ENCODE measurements at regions not wholly inside any gene's neighbourhood (a gene's known extent, or its start where the extent isn't known, plus 50 kb on each side); places are given as distances from the start of the nearest gene placed in this dataset.

- no peak for TF ChIP-seq POLR2A (IDR thresholded peaks at IDR 0.05; ENCODE audit: low read depth, low read length)
- TF ChIP-seq CREB1 (IDR thresholded peaks at IDR 0.05; ENCODE audit: low read depth) = no peak
- no peak for TF ChIP-seq CTCF (IDR thresholded peaks at IDR 0.05 in 2 of 3, conservative IDR thresholded peaks at IDR 0.05 in 1 of 3; ENCODE audit: control insufficient read depth in 2 of 3, extremely low read depth in 1 of 3, insufficient read depth in 1 of 3, low read depth in 3 of 3, low read length in 3 of 3)
- TF ChIP-seq FOXM1 (IDR thresholded peaks at IDR 0.05; ENCODE audit: low read depth, low read length) = no peak
- no peak for TF ChIP-seq POLR2AphosphoS5 (IDR thresholded peaks at IDR 0.05; ENCODE audit: low read length)
- no peak for TF ChIP-seq RAD21 (IDR thresholded peaks at IDR 0.05; ENCODE audit: insufficient read depth, low read depth, low read length)
- no peak for TF ChIP-seq ZZZ3 (IDR thresholded peaks at IDR 0.05; ENCODE audit: control insufficient read depth, insufficient read length, low read depth)
Observed at GRCh38 chr4:59904331-59904730, 1295.8 kb upstream of the ADGRL3 start.

Data from GM12878 (cell line).